ENCODE measurements at regions not wholly inside any gene's neighbourhood (a gene's known extent, or its start where the extent isn't known, plus 50 kb on each side); places are given as distances from the start of the nearest gene placed in this dataset.

- no peak for DNase-seq (ENCODE audit: low spot score)
Observed at GRCh38 chr9:89722712-89723111, 117.9 kb downstream of the GADD45G start.

- no peak for DNase-seq (ENCODE audit: low spot score)
Observed at GRCh38 chr9:89723469-89724100, 118.8 kb downstream of the GADD45G start.

GRCh38 chr9:89724659-89725058 lies 119.8 kb downstream of the GADD45G start:
- no peak for DNase-seq (ENCODE audit: low spot score)

- DNase-seq (ENCODE audit: low spot score) = no peak
Observed at GRCh38 chr9:89725271-89725670, 120.5 kb downstream of the GADD45G start.

GRCh38 chr9:89729954-89730530 lies 125.2 kb downstream of the GADD45G start:
- DNase-seq (ENCODE audit: low spot score) = no peak

- no peak for DNase-seq (ENCODE audit: low spot score)
Observed at GRCh38 chr9:89730715-89731114, 125.9 kb downstream of the GADD45G start.

GRCh38 chr9:89731262-89732182 lies 126.7 kb downstream of the GADD45G start:
- no peak for DNase-seq (ENCODE audit: low spot score)

GRCh38 chr9:89732295-89732938 lies 127.6 kb downstream of the GADD45G start:
- no peak for DNase-seq (ENCODE audit: low spot score)

GRCh38 chr9:89732939-89733324 lies 128.1 kb downstream of the GADD45G start:
- DNase-seq (ENCODE audit: low spot score) = no peak

- no peak for DNase-seq (ENCODE audit: low spot score)
Observed at GRCh38 chr9:89734600-89735041, 129.8 kb downstream of the GADD45G start.

GRCh38 chr9:89738137-89738932 lies 133.5 kb downstream of the GADD45G start:
- DNase-seq (ENCODE audit: low spot score) = no peak

GRCh38 chr9:89739511-89739910 lies 134.7 kb downstream of the GADD45G start:
- DNase-seq (ENCODE audit: low spot score) = no peak

GRCh38 chr9:89739916-89740315 lies 135.1 kb downstream of the GADD45G start:
- DNase-seq (ENCODE audit: low spot score) = no peak

- DNase-seq (ENCODE audit: low spot score) = no peak
Observed at GRCh38 chr9:89740722-89741121, 135.9 kb downstream of the GADD45G start.

- DNase-seq (ENCODE audit: low spot score) = no peak
Observed at GRCh38 chr9:89742660-89743059, 137.8 kb downstream of the GADD45G start.

GRCh38 chr9:89743216-89743572 lies 138.4 kb downstream of the GADD45G start:
- DNase-seq (ENCODE audit: low spot score) = no peak

- DNase-seq (ENCODE audit: low spot score) = no peak
Observed at GRCh38 chr9:89743573-89744254, 138.9 kb downstream of the GADD45G start.

- no peak for DNase-seq (ENCODE audit: low spot score)
Observed at GRCh38 chr9:89744255-89744648, 139.4 kb downstream of the GADD45G start.

GRCh38 chr9:89744730-89745129 lies 139.9 kb downstream of the GADD45G start:
- no peak for DNase-seq (ENCODE audit: low spot score)

GRCh38 chr9:89745601-89746376 lies 141.0 kb downstream of the GADD45G start:
- no peak for DNase-seq (ENCODE audit: low spot score)

All from H4 (cell line).